Colonic mucosa (tissue), 4 donors: ENCODE measurements at regions not wholly inside any gene's neighbourhood (a gene's known extent, or its start where the extent isn't known, plus 50 kb on each side); places are given as distances from the start of the nearest gene placed in this dataset.

Source experiments
- DNase-seq: peaks from one replicate; pipeline ENCODE4 v3.0.0-alpha.2; 2020
- H3K27ac ChIP-seq: fragments of 200-600 bp; one replicate; pipeline ENCODE4 v1.8.0; 2021
- H3K27me3 ChIP-seq: fragments of 200-600 bp; one replicate; pipeline ENCODE4 v1.8.0; 2021
- H3K36me3 ChIP-seq: fragments of 200-600 bp; one replicate; pipeline ENCODE4 v1.8.0; 2021
- H3K4me1 ChIP-seq: fragments of 200-600 bp; one replicate; pipeline ENCODE4 v1.8.0; 2021; ENCODE audit warnings: mild to moderate bottlenecking
- H3K4me3 ChIP-seq: fragments of 200-600 bp; one replicate; pipeline ENCODE4 v1.8.0; 2021
- H3K9ac ChIP-seq, 2 donors: one replicate each; pipeline ENCODE4 v1.7.0; 2013; ENCODE audit warnings: control low read depth in 2 of 2, low read depth in 2 of 2, low read length in 2 of 2
- H3K9me3 ChIP-seq: fragments of 200-600 bp; one replicate; pipeline ENCODE4 v1.8.0; 2021
- CTCF ChIP-seq: fragments of 200-600 bp; IDR thresholded peaks from one replicate; pipeline ENCODE4 v1.8.0; 2022; ENCODE audit warnings: antibody characterized with exemption, mild to moderate bottlenecking
- intact Hi-C: fragments of 100-400 bp; cut with DNase I; formaldehyde crosslinking; loops from one replicate; pipeline ENCODE4 v1.14.1; 2022
- donor health status: healthy.
- donor health status: DM: no; HTN: no; CAD: no.
- donor health status: DM: no; HTN: no; CAD: no.

GRCh38 chr4:138835832-138836533 lies 179.6 kb upstream of the NOCT start:
- Histone ChIP-seq H3K36me3 (no peaks in the 10 kb centered on the region), H3K4me3 (no peak overlapping the region), H3K27ac (no peak overlapping the region), H3K9me3 (no peaks in the 10 kb centered on the region), H3K9ac (no peak overlapping the region), H3K27me3 (no peaks in the 10 kb centered on the region), H3K4me1 (no peaks in the 10 kb centered on the region)
- peak; percentile 40 for DNase-seq
- no peak for TF ChIP-seq CTCF
- intact Hi-C loops = no loop called here

GRCh38 chr4:138833974-138834373 lies 181.6 kb upstream of the NOCT start:
- intact Hi-C loops = no loop called here
- DNase-seq = no peak
- no peak overlapping the region for H3K9ac ChIP-seq
- H3K9me3 ChIP-seq = no peaks in the 10 kb centered on the region
- no peak overlapping the region for H3K4me3 ChIP-seq
- TF ChIP-seq CTCF = no peak
- no peaks in the 10 kb centered on the region for H3K36me3 ChIP-seq
- no peaks in the 10 kb centered on the region for H3K4me1 ChIP-seq
- no peaks in the 10 kb centered on the region for H3K27me3 ChIP-seq
- no peak overlapping the region for H3K27ac ChIP-seq

- Histone ChIP-seq H3K9me3 (no peaks in the 10 kb centered on the region), H3K4me1 (no peaks in the 10 kb centered on the region), H3K36me3 (no peaks in the 10 kb centered on the region), H3K4me3 (no peak overlapping the region), H3K27ac (no peak overlapping the region), H3K9ac (no peak overlapping the region), H3K27me3 (no peaks in the 10 kb centered on the region)
- intact Hi-C loops = no loop called here
- TF ChIP-seq CTCF = no peak
- no peak for DNase-seq
Observed at GRCh38 chr4:138832563-138832962, 183.0 kb upstream of the NOCT start.

- H3K27ac ChIP-seq = no peak overlapping the region
- DNase-seq = no peak
- no peaks in the 10 kb centered on the region for H3K9me3 ChIP-seq
- no peak for TF ChIP-seq CTCF
- H3K4me1 ChIP-seq = no peaks in the 10 kb centered on the region
- H3K9ac ChIP-seq = no peak overlapping the region
- H3K4me3 ChIP-seq = no peak overlapping the region
- H3K27me3 ChIP-seq = no peaks in the 10 kb centered on the region
- intact Hi-C loops = no loop called here
- no peaks in the 10 kb centered on the region for H3K36me3 ChIP-seq
Observed at GRCh38 chr4:138831948-138832347, 183.6 kb upstream of the NOCT start.

GRCh38 chr4:138828926-138829325 lies 186.7 kb upstream of the NOCT start:
- H3K4me1 ChIP-seq = no peaks in the 10 kb centered on the region
- TF ChIP-seq CTCF = no peak
- no peaks in the 10 kb centered on the region for H3K9me3 ChIP-seq

More at GRCh38 chr4:138828926-138829325, 186.7 kb upstream of the NOCT start:
- no peak for DNase-seq
- intact Hi-C loops = no loop called here
- Histone ChIP-seq H3K27me3 (no peaks in the 10 kb centered on the region), H3K27ac (no peak overlapping the region), H3K4me3 (no peak overlapping the region), H3K9ac (no peak overlapping the region), H3K36me3 (no peaks in the 10 kb centered on the region)
